MM.1S (cell line): ENCODE measurements at regions not wholly inside any gene's neighbourhood (a gene's known extent, or its start where the extent isn't known, plus 50 kb on each side); places are given as distances from the start of the nearest gene placed in this dataset.

Experiments
- DNase-seq: peaks from one replicate; pipeline ENCODE4 v3.0.0-alpha.2; 2015
- H2AFZ ChIP-seq: fragments of 300-600 bp; sonication (generic); 2 replicates; pipeline ENCODE4 v1.6.0; 2016; ENCODE audit warnings: antibody characterized with exemption, low read length
- H3F3A ChIP-seq: fragments of 300-600 bp; sonication (generic); 2 replicates; pipeline ENCODE4 v1.6.1; 2016; ENCODE audit warnings: mild to moderate bottlenecking, antibody characterized with exemption, low read length, moderate library complexity, mixed read lengths; ENCODE audit not compliant: insufficient read depth
- H3K27ac ChIP-seq: fragments of 300-600 bp; sonication (generic); 2 replicates; pipeline ENCODE4 v1.5.1; 2016; ENCODE audit warnings: mild to moderate bottlenecking, low read length
- H3K27me3 ChIP-seq: fragments of 300-600 bp; sonication (generic); replicated peaks from 2 replicates; pipeline ENCODE4 v1.6.0; 2016; ENCODE audit warnings: low read length; ENCODE audit not compliant: insufficient read depth
- H3K36me3 ChIP-seq: fragments of 300-600 bp; sonication (generic); replicated peaks from 2 replicates; pipeline ENCODE4 v1.6.1; 2016; ENCODE audit warnings: mild to moderate bottlenecking, low read length, mixed read lengths; ENCODE audit not compliant: insufficient read depth
- H3K4me1 ChIP-seq: fragments of 300-600 bp; sonication (generic); 2 replicates; pipeline ENCODE4 v1.6.1; 2016; ENCODE audit warnings: low read length, mixed read lengths
- H3K4me2 ChIP-seq: fragments of 300-600 bp; sonication (generic); 2 replicates; pipeline ENCODE4 v1.6.0; 2016; ENCODE audit warnings: low read depth, low read length
- H3K4me3 ChIP-seq: fragments of 300-600 bp; sonication (generic); 2 replicates; pipeline ENCODE4 v1.5.1; 2016; ENCODE audit warnings: low read length, mixed read lengths
- H3K79me2 ChIP-seq: fragments of 300-600 bp; sonication (generic); 2 replicates; pipeline ENCODE4 v1.6.1; 2016; ENCODE audit warnings: mixed run types, low read length, mixed read lengths
- H3K9ac ChIP-seq: fragments of 300-600 bp; sonication (generic); 2 replicates; pipeline ENCODE4 v1.6.1; 2016; ENCODE audit warnings: low read length, mixed read lengths
- H3K9me2 ChIP-seq: fragments of 300-600 bp; sonication (generic); replicated peaks from 2 replicates; pipeline ENCODE4 v1.6.1; 2016; ENCODE audit warnings: mild to moderate bottlenecking, low read length, mixed read lengths; ENCODE audit not compliant: insufficient read depth
- H3K9me3 ChIP-seq: fragments of 300-600 bp; sonication (generic); replicated peaks from 2 replicates; pipeline ENCODE4 v1.6.1; 2016; ENCODE audit warnings: mild to moderate bottlenecking, low read length, mixed read lengths; ENCODE audit not compliant: insufficient read depth
- H4K20me1 ChIP-seq: fragments of 300-600 bp; sonication (generic); 2 replicates; pipeline ENCODE4 v1.6.1; 2016; ENCODE audit warnings: mild to moderate bottlenecking, low read length, moderate library complexity, mixed read lengths; ENCODE audit not compliant: insufficient read depth
- CTCF ChIP-seq: fragments of 300-600 bp; sonication (generic); IDR thresholded peaks from 2 replicates; pipeline ENCODE4 v1.5.1; 2016; ENCODE audit warnings: antibody characterized with exemption, low read length, mixed read lengths
- EZH2 ChIP-seq: fragments of 300-600 bp; sonication (generic); optimal IDR thresholded peaks from 2 replicates; pipeline ENCODE3; 2017; ENCODE audit warnings: low read depth, mild to moderate bottlenecking, antibody characterized with exemption, low read length, mixed read lengths
- EZH2phosphoT487 ChIP-seq: fragments of 300-600 bp; sonication (generic); IDR thresholded peaks from 2 replicates; pipeline ENCODE4 v1.6.1; 2018; ENCODE audit warnings: antibody characterized with exemption, low read length

GRCh38 chr13:99651016-99651415 is 149.7 kb downstream of the TM9SF2 start:
- Histone ChIP-seq H3K36me3 (no peaks in the 10 kb centered on the region), H4K20me1 (no peaks in the 10 kb centered on the region), H3K27me3 (no peaks in the 10 kb centered on the region), H3K9ac (no peak overlapping the region), H3K4me3 (no peak overlapping the region), H3K79me2 (no peaks in the 10 kb centered on the region), H3F3A (no peaks in the 10 kb centered on the region), H3K9me2 (no peaks in the 10 kb centered on the region), H3K9me3 (no peaks in the 10 kb centered on the region), H3K27ac (no peak overlapping the region), H3K4me1 (no peaks in the 10 kb centered on the region), H3K4me2 (no peak overlapping the region), H2AFZ (no peak overlapping the region)
- TF ChIP-seq EZH2phosphoT487 (no peak), CTCF (no peak), EZH2 (no peak)
- DNase-seq = no peak

GRCh38 chr13:99650410-99650809 is 149.1 kb downstream of the TM9SF2 start:
- TF ChIP-seq CTCF (no peak), EZH2 (no peak), EZH2phosphoT487 (no peak)
- H3F3A ChIP-seq = no peaks in the 10 kb centered on the region

GRCh38 chr13:99648927-99649326 is 147.7 kb downstream of the TM9SF2 start:
- no peak for TF ChIP-seq EZH2
- TF ChIP-seq EZH2phosphoT487 = no peak
- no peak for TF ChIP-seq CTCF
- DNase-seq = no peak

More at GRCh38 chr13:99650410-99650809, 149.1 kb downstream of the TM9SF2 start:
- Histone ChIP-seq H3K4me3 (no peak overlapping the region), H3K27ac (no peak overlapping the region), H4K20me1 (no peaks in the 10 kb centered on the region), H3K36me3 (no peaks in the 10 kb centered on the region), H3K4me1 (no peaks in the 10 kb centered on the region), H2AFZ (no peak overlapping the region), H3K79me2 (no peaks in the 10 kb centered on the region), H3K9me2 (no peaks in the 10 kb centered on the region), H3K9me3 (no peaks in the 10 kb centered on the region), H3K27me3 (no peaks in the 10 kb centered on the region), H3K4me2 (no peak overlapping the region), H3K9ac (no peak overlapping the region)
- no peak for DNase-seq

More at GRCh38 chr13:99648927-99649326, 147.7 kb downstream of the TM9SF2 start:
- H4K20me1 ChIP-seq = no peaks in the 10 kb centered on the region
- H3K4me3 ChIP-seq = no peak overlapping the region
- no peak overlapping the region for H3K4me2 ChIP-seq
- H3K36me3 ChIP-seq = no peaks in the 10 kb centered on the region
- no peaks in the 10 kb centered on the region for H3K9me3 ChIP-seq
- no peaks in the 10 kb centered on the region for H3K79me2 ChIP-seq
- H3K9me2 ChIP-seq = no peaks in the 10 kb centered on the region
- no peaks in the 10 kb centered on the region for H3K4me1 ChIP-seq
- no peaks in the 10 kb centered on the region for H3F3A ChIP-seq
- H2AFZ ChIP-seq = no peak overlapping the region
- no peaks in the 10 kb centered on the region for H3K27me3 ChIP-seq
- no peak overlapping the region for H3K27ac ChIP-seq
- H3K9ac ChIP-seq = no peak overlapping the region
